ENCODE measurements at regions not wholly inside any gene's neighbourhood (a gene's known extent, or its start where the extent isn't known, plus 50 kb on each side); places are given as distances from the start of the nearest gene placed in this dataset.

DNA sequence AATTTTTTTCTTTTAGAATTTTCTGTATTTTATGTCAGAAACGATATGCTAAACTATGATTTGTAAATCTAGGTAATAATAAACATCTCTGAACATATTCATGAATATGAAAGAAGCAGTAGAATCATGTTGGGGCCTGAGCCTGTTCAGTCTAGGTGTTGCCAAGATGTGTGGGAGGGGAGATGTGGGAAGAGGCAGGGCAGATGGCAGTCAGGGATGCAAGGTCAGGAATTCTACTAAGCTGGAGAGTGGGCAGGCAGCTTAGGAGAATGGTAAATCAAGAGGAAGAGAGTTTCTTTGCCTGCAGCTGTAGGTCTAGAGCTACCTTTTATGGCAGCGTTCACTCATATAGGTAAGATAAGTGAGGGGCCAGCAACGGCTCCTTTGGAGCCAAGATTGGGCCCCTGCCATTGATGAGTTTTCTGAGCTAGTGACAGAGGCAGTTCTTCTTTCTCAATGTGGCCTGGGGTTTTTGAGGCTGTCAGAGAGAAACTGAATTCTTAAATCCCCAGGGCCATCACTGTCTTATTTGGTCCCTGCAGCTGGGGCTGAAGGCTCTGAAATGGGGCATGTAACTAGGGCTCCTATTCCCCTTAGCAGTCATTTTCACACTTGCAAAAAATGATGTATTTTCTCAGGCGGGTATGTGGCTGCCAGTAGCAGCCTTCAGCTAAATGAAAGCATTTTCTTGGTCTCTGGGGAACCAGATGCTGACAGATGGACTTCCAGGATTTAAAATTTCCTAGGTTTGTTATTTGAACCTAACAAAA lies 232.8 kb downstream of the PIK3C3 start:
- DNase-seq: no peak

DNA sequence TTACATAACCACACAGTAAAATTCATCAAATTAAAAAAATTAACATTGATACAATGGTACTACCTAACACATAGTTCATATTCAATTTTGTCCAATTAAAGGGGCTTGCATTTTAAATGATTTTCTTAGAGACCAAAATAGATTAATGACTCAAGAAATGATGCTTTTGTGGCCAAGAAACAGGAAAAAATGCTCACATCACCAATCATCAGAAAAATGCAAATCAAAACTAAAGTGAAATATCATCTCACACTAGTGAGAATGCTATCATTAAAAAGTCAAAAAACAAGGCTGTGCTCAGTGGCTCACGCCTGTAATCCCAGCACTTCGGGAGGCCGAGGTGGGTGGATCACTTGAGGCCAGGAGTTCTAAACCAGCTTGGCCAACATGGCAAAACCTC lies 235.6 kb downstream of the PIK3C3 start:
- no peak for DNase-seq

DNA sequence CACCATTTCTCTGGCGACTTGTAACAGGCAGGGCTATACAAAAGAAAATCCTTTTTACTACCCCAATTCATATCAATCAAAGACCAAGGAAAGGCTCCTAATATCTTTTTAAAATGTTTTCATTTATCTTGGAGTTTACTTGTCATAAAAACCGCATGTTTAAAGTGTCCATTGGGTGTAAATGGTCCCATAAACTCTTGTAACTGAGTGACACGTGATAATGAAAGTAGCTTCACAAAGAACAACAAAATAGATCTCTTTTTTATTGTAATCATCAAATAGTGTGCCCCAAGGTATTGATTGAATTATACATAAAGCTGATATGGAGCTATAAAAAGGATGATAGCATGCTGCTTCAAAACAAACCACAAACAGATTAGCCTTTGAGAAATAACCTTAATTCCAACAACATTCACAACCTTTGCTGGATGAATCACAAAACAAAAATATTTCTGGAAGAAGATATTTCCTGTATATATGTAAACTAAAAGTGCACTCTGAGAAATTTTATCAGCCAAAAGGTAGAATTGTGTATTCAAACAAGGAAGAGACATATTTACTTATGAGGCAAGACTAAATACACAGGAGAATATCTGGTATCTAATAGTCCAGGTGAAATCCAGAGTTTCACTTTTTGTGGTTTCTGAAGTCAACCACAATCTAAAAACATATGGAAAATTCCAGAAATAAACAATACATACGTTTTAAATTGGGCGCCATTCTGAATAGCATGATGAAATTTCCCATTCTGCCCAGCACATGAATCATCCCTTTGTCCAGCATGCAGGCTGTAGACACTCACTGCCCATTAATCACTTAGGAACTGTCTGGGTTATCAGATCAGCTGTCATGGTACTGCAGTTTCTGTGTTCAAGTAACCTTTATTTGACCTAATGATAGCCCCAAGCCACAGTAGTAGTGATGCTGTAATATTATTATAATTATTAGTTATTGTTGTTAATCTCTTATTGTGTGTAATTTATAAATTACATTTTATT lies 237.5 kb downstream of the PIK3C3 start:
- no peak for DNase-seq

DNA sequence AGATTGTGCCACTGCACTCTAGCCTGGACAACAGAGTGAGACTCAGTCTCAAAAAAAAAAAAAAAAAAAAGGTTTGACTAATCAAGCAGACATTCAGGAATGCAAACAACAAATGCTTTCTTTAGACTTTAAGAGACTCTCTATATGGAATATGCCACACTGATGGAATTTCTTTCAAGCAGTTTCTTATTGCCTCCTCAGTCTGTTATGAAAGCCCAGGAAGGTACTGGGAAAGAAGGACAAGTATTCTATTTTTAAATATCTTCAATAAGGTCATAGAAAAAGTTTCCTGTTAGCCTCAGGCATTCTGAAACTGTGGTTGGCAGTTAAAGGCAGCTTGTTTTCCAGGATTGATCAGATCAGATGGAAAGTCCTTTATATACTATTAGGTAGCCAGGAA lies 241.6 kb downstream of the PIK3C3 start:
- no peak for DNase-seq

DNA sequence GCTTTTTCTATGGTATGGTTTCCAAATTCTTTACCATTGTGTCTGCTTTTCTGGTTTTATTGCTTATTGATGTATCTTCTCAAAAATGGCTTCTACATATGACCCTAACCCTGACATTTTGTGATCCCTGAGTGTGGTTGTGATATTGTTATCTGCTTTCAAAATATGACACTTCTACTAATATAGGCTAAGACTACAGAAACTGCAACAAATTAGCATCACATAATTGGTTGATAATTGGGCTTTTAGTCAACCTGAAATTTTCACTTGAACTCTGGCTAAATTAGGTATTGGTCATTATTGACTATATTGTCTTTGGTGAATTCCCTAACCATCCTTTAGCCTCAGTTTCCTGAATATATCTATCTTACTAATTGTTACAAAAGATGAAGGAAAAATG lies 246.1 kb downstream of the PIK3C3 start:
- no peak for DNase-seq

DNA sequence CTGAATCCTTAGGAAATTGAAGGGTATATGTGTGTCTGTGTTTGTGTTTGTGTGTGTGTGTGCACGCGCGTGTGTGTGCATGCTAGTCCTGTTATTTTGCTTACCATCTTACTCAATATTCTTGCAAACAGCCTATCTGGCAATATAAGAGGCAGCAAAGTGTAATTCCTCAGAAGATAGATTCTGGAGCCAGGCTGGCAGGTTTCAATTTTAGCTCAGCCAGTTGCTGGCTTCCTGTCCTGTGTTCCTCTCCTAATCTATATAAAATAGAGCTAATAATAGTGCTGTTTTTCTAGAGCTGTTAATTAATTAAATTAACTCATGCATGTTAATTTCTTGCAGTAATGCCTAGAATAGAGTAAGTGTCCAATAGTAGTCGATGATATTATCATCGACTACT lies 256.2 kb downstream of the PIK3C3 start:
- DNase-seq: no peak

DNA sequence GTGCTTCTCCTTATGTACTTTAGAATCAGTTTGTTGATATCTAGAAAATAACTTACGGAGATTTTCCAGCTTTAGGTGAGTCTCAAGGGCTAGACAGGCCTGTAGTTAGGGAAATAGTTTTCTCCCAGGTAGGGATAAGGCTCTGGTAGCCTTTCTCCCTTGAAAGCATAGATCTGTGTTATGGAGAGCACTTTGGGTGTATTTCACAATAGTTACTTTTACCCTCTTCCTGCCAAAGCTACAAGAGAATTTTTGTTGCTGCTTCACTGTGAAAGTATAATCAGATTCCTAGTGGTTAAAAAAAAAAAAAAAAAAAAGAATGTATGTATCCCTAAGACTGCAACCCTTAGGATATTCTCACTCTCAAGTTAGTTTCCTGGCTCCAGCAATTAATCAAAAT lies 267.5 kb downstream of the PIK3C3 start:
- no peak for DNase-seq

DNA sequence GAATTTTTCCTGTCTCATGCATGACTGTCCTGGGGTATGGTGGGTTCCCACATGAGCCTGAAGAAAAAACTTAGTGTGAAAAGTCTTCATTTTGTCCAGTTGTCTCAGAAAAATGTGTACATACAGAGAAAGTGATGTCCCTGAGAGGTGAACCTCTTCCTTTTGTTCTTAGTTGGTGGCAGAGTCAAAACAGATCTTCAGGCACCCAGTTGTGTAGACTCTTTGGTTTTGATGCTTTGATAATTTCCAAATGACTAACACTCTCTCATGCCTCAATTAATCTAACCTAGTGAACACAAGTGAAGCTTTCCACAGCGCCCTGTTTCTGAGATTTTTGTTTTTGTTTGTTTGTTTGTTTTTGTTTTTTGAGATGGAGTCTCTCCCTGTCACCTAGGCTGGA lies 273.5 kb downstream of the PIK3C3 start:
- no peak for DNase-seq

DNA sequence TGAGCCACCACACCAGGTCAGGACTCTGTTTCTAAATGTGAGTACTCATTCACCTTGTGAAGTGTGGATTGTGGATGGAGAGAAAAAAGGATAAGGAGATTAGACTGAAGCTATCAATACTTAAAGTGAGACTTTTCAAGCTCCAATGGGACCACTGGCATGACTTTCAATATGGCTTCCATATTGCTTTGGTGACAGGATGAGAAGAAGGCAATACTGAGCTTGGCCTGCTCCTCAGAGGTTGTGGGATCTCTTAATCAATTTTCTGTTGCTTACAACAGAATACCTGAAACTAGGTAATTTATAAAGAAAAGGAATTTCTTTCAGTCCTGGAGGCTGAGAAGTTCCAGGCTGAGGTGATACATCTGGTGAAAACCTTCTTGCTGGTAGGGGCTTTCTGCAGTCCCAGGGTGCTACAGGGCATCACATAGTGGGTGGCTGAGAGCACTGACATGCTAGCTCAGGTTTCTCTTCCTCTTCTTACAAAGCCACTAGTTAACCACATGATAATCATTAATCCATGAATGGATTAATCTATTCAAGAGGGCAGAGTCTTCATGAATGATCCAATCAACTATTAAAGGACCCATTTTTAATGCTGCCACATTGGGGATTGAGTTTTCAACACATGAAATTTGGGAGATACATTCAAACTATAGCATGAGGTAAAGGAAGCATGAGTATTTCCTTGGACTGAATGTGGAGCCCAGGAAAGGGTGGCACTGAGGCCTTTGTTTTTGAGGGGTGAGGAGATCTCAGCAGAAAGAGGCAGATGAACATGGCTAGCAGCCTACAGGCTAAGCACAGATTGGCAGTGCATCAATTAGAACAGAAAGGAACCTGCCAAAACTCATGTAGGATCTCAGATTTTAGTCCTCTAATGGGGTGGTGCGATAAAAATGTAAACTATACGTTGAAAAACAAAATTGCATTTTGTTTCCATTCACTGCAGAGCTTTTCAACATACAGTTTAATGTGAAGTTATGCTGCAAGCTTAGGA lies 274.5 kb downstream of the PIK3C3 start:
- no peak for DNase-seq

DNA sequence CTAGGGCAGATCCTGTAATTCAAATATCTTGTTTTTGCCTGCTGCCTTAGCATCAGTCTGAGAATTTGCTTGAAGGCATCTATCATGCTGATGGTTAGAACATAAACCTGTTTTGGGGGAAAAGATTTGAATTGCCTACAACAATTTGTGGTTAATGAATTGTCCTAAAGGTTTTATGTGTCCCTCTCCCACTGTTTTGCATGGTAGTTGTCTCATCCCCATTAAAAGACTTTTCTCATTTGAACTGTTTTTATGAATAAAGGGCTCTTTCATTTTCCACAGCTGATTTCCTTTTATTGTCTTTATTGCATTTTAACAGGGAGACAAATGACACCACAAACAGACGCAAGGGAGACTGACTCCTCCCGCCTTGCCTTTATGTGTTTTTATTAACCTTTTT lies 275.6 kb downstream of the PIK3C3 start:
- no peak for DNase-seq

DNA sequence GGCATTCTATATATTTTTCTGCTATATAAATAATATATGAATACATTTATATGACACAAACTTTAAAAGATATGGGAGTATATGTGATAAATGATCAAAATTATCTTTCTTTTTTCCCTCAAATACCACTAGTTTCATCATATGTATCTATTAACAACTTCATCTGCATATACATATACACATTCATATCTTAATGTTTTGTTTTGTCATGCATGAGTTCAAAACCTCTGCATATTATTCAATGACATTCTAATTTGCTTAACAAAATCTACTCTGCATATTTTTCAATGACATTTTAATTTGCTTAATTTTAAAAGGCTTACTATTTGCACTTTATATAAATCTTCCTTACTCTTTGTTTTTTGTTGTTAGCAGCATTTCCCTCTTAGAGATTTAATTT lies 276.2 kb downstream of the PIK3C3 start:
- DNase-seq: no peak

DNA sequence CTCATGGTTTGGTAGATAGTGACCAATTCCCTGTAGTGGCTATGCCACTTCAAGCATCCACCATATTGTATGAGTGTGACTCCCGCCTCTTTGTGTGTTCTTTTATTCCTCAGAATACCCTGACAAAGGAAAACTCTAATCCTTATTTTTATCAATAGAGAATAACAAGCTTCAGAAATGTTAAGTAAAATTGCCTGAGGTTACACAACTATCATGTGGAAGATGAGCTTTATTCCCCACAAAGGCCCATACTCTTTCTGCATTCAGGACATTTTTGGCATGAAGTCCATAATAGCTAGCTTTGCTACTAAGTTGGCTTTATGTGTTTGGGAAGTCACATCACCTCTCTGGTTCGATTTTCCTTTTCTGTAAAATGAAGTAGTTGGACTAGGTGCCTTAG lies 276.8 kb downstream of the PIK3C3 start:
- no peak for DNase-seq

DNA sequence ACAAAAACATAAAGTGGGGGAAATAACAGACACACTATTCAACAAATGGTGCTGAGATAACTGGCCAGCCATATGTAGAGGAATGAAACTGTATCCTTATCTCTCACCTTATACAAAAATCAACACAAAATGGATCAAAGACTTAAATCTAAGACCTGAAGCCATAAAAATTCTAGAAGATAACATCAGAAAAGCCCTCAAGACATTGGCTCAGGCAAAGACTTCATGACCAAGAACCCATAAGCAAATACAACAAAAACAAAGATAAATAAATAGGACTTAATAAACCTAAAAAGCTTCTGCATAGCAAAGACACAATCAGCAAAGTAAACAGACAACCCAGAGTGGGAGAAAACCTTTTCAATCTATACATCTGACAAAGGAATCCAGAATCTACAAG lies 278.9 kb downstream of the PIK3C3 start:
- DNase-seq: no peak

DNA sequence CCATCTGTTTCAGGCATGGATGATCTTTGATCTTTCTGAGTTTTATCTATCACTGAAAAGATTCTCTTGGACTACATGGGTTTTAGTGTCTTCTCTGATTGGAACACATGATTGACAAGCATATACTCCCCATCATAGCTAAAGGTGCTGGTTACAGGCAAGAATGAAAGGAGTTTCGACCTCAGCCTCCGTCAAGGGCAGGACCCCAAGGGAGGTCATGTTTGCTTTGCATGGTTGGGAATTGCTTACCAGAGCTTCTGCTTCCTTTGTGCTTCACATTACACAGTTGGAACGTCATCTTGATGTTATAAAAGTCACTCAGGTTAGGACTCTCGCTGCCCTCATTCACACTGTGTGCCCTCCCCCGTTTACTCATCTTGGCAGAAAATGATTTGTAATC lies 287.7 kb downstream of the PIK3C3 start:
- no peak for DNase-seq

DNA sequence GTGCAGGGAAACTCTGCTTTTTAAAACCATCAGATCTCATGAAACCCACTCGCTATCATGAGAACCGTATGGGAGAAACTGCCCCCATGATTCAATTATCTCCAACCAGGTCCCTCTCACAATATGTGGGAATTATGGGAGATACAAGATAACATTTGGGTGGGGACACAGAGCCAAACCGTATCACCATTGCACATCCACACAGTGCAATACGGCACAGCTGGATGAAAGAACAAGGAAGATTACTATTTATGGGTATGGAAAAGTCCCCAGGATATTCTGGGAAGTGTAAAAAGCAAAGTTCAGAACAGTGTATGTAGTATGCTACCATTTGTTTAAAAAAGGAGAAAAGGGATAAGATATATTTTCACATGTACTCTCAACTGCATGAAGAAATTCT lies 290.1 kb downstream of the PIK3C3 start:
- DNase-seq: no peak

DNA sequence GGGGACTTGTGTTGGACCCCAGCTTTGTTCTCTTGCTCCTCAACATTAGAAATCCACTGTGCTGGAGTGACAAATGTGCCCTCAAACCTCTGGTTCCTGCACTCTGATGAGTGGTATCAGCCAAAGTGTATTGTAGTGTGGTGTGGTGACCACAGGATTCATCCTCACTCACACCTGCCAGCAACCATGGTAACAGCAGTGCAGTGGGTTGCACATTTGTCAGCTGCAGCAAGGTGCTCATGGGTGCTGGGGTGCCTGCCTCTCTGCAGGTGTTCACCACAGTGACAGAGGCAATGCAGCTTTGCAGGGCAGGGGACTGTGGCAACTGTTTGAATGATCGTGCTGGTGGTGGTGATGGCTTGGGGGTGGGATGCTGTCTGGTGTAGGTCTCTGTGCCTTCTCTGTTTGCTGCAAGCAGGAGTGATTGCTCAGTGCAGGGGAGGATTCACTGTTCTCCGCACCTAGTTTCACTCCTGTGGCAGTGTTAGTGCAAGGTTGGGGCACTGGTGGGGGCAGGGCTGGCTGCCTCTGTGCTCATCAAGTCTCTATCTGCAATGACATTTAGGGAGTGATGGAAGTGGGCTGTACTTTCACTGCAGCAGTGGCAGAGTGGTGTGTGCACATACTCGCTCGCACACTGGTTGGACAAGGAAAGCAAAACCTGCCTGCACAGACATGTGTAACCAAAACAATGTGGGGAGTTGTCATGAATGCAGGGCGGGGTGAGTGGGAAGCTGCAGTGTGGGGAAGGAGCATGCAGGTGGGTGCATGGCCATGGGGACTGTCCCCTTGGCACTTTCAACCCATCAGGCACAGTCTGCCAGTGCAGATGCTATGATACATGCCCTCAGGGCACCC lies 301.1 kb downstream of the PIK3C3 start:
- no peak for DNase-seq

DNA sequence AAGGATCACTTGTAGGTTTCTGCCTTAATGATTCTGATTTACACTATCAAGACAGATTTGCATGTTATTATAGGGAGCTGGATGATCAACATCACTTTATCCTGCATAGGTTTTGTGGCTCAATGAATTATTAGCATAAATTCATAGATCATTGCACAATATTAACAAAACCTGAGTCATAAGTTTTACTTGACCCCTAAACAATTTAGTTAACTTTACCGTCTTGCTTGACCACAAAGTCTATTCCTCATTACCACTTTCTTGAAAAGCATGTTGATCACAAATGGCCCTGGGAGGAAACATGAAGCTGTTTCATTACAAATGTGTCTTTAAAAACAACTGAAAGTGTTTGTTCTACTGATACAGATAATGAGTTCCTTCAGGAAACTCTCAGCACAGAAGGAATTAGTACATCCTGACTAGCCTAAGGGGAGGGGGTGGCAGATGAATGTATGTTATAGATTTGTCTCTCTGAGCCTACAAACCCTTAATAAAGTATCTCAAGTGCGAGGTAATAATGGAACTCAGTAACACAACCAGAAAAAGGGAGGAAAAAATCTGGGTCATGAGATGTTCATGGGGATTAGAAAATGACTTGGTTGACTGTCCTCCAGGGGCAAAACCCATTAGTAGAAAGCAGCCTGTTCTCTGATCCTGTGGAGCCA lies 303.4 kb downstream of the PIK3C3 start:
- DNase-seq: no peak

DNA sequence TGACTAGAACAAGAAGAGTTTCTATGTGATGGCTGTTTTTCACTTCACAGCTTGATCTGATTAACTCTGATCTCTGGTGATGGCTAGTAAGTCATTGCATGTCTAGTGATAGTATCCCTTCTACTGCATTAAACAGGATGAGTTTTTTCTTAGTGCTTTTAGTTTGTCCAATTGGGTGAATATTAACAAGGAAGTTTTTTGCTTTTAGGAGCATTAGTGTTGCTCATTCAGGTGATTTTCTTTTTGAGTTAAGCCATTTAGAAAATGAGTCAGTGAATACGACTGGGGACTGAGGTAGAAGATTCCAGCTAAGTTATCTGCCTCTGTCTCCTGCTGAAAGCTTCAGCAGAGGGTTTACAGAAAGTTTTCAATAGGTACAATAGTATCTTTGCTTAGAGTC lies 306.7 kb downstream of the PIK3C3 start:
- DNase-seq: no peak

DNA sequence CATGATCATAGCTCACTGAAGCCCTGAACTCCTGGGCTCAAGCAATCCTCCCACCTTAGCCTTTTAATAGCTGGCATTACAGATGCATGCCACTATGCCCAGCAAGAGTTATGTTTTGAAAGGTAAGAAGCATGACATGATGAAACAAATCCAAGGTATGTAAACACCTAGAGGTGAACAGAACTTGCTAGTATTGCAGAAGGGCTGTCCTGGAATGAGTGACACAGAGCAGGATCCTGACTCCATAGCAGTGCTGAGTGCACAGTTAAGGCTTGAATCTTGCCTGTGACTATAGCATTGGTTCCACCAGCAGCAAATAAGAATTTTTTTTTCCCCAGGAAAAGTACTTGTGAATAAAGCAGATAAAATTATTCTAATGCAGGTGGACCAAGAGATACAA lies 309.5 kb downstream of the PIK3C3 start:
- no peak for DNase-seq

DNA sequence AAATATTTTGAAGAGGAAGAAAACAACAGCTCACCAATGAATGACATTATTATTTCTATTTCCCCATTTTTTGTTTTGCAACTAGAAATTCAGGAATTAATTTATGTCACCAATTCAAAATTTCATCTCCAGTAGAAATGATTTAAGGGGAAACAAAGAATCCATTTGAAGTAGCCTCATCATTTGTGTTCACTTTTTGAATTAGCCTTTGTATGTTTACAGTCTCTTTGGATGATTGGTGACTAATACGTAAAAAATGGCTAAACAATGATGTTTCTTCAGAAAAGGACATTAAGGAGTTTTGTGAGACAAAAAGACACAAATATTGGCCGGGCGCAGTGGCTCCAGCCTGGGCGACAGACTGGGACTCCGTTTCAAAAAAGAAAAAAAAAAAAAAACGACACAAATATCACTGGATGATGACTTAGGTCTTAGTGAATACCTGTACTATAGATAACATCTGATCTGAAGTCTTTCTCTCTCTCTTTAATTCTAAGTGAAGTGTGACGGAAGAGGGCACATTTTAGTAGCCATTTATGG lies 313.2 kb downstream of the PIK3C3 start:
- no peak for DNase-seq

DNA sequence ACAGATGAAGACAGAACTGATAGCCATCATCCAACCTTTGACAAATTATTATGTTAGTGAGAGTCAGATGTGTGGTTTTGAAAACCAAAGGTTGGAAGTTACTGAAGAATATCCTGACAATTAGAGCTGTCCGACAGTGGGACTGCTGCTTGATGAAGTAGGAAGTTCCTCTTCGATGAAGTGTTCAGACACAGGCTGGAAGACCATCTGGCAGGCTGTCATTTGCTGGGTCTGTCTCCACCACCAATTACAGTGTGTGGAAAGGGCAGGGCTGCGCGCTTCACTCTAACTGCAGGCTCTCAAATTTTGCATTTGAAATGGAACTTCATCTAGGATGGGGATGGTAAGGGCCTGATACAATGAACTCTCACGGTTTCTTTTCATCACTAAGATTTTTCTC lies 313.8 kb downstream of the PIK3C3 start:
- DNase-seq: no peak
